ENCODE measurements at regions not wholly inside any gene's neighbourhood (a gene's known extent, or its start where the extent isn't known, plus 50 kb on each side); places are given as distances from the start of the nearest gene placed in this dataset.

DNA sequence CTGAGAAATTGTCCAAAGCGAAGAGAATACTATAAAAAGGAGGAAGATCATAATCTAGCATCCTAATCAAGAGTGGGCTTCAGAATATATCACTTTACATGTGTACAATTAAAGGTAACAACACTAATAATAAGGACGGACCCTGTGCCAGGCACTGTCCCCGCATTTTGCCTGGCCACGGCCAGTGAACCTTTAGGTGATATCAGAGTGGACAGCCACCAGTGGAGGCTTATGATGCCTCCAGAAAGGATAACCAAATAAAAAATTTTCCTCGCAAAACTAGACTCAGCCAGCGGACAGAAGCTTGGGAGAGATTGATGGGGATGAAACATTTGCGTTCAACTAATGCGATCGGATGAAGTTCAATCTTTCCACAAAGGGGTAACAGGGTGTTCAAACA is 436.4 kb downstream of the NPHP4 start:
- H3K9me3 ChIP-seq = no peaks in the 10 kb centered on the region
- H3K27me3 ChIP-seq = no peaks in the 10 kb centered on the region
- H3K4me3 ChIP-seq = no peak overlapping the region
- no peaks in the 10 kb centered on the region for H3K36me3 ChIP-seq
- DNase-seq = no peak

DNA sequence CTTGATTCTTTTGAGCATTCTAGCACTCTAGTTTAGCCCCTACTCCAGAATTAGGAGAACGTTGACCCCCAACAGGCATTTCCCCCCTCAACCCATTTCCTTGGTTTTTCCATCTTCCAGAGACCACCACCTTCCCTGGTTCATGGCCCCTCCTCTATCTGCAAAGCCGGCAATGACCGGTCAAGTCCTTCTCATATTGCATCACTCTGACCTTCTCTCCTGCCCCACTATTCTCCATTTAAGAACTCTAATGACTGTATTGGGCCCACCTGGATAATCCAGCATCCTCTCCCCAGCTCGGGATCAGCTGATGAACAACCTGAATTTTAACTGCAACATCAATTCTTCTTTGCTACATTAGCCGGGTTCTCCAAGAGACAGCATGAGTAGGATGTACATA is 437.4 kb downstream of the NPHP4 start:
- Histone ChIP-seq H3K27me3 (no peaks in the 10 kb centered on the region), H3K36me3 (no peaks in the 10 kb centered on the region), H3K9me3 (no peaks in the 10 kb centered on the region)

DNA sequence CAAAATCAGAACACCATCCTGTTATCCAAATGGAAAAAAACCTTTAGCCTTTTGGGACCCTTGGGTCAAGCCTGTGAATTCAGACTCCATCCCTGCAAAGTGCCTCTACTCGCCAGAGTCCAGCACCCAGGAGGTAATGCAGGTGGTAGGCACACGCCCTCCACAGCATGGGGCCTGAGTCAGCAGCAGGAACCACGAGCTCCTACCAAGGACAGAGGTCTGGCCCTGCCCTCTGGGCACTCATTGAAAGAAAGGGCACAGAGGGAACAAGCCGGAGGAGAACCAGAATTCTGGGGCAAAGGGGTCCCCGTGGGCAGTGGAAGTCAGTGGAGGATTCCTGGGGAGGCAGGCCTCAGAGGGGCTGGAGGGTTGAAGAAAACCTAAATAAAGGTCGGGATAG is 438.1 kb downstream of the NPHP4 start:
- no peak for DNase-seq
- H3K27me3 ChIP-seq = no peaks in the 10 kb centered on the region
- H3K36me3 ChIP-seq = no peaks in the 10 kb centered on the region
- no peaks in the 10 kb centered on the region for H3K9me3 ChIP-seq
- no peak overlapping the region for H3K4me3 ChIP-seq

More for the DNA sequence above, 437.4 kb downstream of the NPHP4 start:
- H3K4me3 ChIP-seq = no peak overlapping the region
- no peak for DNase-seq

DNA sequence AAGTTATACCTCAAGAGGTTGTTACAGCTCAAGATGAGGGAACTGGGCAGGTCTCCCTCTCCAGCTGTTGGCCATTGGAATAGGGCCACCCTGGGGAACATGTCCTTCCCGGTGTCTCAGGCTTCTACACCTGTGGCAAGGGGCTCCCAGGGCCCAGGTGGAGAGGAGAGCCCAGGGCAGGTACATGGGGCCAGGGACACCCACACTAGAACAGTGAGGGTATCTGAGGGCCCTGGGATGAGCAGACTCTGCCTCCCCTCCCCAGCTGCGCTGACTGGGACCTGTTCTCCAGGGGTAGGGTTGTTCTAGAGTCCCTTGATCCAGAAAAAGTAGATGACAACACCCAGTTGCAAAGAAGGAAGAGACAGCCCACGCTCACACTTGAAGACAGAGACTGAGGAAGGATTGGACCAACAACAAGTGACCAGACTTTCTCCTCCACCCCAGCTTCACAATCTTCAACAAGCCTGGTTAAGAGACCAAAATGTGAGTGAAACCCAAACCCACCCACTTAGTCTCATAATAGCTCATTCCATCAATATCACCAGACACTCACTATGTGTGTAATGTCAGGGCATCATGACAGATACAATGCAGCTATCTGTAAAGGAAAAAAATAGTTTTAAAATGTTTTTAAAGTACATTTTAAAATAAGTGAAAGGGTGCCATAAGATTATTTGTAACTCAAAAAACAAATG is 439.3 kb downstream of the NPHP4 start:
- H3K27me3 ChIP-seq = no peaks in the 10 kb centered on the region
- H3K36me3 ChIP-seq = no peaks in the 10 kb centered on the region
- no peaks in the 10 kb centered on the region for H3K9me3 ChIP-seq
- no peak overlapping the region for H3K4me3 ChIP-seq
- DNase-seq = no peak

DNA sequence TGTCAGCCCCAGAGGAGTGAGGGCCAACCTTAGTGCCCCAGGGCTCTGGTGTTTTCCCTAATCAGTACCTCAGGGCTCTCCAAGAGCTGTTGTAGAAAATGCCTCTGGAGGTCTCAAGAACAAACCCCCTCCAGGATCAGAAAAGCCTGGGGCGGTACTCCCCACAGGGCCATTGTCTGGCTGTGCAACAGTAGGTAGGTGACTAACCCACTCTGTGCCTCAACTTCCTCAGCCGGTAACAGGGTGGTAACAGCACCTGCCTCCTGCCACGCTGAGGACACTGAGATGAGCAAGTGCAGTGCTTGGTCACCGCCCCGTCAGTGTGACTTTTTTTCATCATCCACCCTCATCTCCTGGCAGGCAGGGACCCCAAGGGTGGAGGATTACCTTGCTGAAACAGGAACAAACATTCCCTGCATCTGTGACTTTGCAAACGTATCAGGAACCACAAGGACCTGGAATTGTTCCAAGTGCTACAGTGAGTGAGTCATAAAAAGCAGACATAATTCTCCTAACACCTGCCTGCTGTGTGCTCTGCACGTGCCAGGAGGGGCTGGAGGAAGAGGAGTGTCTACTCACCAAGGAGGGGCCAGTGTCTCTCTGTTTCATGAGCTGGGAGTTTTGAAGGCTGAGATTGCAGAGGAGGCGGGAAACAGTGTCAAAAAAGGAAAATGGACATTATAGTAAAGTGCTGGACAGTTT is 440.8 kb downstream of the NPHP4 start:
- Histone ChIP-seq H3K4me3 (no peak overlapping the region), H3K27me3 (no peaks in the 10 kb centered on the region), H3K9me3 (no peaks in the 10 kb centered on the region), H3K36me3 (no peaks in the 10 kb centered on the region)
- DNase-seq = no peak

DNA sequence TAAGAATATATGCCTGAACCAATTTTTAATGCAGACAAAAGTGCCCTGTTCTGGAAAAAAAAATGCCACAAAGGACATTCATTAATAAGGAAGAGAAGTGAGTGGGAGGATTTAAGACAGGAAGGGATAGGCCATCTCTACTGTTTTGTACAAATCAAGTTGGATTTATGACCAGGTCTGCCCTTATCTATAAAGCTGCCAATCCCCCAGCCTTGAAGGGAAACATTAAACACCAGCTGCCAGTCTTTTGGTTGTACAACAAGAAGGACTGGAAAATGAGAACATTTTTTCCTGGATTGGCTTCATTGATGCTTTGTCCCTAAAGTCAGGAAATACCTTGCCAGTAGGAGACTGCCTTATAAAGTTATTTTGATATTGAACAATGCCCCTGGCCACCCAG is 444.0 kb downstream of the NPHP4 start:
- no peaks in the 10 kb centered on the region for H3K36me3 ChIP-seq
- no peak for DNase-seq
- H3K9me3 ChIP-seq = no peaks in the 10 kb centered on the region
- H3K4me3 ChIP-seq = no peak overlapping the region
- H3K27me3 ChIP-seq = no peaks in the 10 kb centered on the region

DNA sequence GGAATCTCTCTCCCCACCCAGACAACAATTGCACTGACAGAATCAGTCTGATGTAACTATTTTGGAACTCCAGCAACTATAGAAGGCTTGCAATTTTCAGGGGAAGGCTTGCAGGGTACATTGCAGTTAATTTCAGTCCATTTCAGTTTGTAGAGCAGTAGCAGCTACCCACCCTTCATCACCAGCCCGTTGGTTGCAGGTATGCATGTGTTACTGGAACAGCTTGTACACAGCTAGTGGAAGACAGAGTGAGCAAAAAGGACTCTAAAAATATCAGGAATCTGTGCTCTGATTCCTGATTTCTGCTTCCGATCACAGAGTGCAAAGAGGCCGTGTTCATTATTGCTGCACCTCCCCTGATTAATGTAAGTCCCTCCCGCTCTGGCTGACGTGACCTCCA is 449.0 kb downstream of the NPHP4 start:
- H3K36me3 ChIP-seq = no peaks in the 10 kb centered on the region
- H3K27me3 ChIP-seq = no peaks in the 10 kb centered on the region
- no peak overlapping the region for H3K4me3 ChIP-seq
- no peak for DNase-seq
- no peaks in the 10 kb centered on the region for H3K9me3 ChIP-seq

DNA sequence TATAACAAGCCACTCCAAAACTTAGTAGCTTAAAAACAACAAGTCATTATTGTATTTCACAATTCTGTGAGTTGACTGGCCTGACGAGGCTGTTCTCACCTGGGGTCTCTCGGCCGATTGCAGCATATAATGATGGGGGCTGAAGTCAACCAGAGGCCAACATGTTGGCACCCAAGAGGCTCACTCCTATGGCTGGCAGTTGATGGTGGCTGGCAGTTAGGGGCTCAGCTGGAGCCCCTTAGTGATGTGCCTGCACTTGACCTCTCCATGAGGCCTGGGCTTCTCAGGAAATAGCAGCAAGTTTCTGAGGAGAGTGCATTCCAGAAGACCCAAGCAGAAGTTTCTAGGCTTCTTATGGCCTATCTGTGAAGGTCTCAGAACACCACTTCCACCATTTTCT is 459.4 kb downstream of the NPHP4 start:
- Histone ChIP-seq H3K4me3 (no peak overlapping the region), H3K27me3 (no peaks in the 10 kb centered on the region), H3K9me3 (no peaks in the 10 kb centered on the region), H3K36me3 (no peaks in the 10 kb centered on the region)
- DNase-seq = no peak

DNA sequence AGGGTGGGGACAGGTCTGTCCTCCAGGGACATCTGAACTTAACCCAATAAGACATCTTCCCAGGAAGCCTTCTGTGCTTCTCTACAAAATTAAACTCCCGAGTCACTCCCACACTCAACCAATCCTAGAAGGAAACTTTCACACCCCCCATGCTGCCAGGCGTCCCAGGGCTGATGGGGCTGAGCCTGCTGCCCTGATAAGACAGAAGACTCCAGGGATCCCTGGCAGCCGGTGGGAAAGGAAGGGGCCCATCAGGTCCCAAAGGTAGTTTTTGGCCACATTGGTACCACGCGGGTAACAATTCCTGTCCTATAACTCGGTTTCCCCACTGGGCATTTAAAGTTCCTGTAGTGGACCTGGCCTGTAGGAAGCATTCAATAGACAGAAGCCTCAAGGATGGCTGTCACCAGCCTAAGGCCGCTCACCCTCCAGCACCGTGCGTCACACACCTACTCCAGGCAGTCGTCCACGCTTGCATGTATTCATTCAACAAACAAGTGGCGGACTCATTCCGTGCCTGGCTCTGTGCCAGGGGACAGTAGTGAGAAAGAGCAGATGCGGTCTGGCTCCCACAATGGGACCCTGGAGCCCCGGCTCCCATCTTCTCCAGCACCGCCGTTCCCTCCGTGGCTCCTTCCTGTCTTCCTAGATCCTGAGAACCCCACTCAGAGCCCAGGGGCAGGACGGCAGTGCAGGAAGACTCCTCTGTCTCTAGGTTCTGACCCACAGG is 465.2 kb downstream of the NPHP4 start:
- Histone ChIP-seq H3K9me3 (no peaks in the 10 kb centered on the region), H3K4me3 (no peak overlapping the region), H3K27me3 (peaks cover 3% of the 10 kb centered on the region; the same call in 1 of the 2 replicates), H3K36me3 (no peaks in the 10 kb centered on the region)
- no peak for DNase-seq

DNA sequence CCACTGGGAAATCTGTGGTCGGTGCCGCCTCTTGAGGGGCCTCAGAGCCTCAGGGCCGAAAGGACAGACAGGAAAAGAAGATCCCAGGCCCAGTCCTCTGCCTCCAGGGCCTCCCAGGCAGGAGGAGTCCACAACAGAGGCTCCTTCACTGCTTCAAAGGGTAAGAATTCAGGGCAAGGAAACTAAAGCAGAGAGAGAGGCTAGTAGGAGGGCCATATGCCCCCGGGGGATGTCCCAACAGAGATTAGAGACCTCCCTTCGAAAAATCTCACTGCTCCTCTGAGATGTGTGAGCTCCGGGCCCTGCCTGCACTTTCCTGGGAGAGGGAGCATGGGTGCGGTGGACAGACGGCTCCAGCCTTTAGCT is 465.9 kb downstream of the NPHP4 start:
- Histone ChIP-seq H3K9me3 (no peaks in the 10 kb centered on the region), H3K27me3 (peaks cover 3% of the 10 kb centered on the region; the same call in 1 of the 2 replicates), H3K4me3 (no peak overlapping the region), H3K36me3 (no peaks in the 10 kb centered on the region)
- no peak for DNase-seq

DNA sequence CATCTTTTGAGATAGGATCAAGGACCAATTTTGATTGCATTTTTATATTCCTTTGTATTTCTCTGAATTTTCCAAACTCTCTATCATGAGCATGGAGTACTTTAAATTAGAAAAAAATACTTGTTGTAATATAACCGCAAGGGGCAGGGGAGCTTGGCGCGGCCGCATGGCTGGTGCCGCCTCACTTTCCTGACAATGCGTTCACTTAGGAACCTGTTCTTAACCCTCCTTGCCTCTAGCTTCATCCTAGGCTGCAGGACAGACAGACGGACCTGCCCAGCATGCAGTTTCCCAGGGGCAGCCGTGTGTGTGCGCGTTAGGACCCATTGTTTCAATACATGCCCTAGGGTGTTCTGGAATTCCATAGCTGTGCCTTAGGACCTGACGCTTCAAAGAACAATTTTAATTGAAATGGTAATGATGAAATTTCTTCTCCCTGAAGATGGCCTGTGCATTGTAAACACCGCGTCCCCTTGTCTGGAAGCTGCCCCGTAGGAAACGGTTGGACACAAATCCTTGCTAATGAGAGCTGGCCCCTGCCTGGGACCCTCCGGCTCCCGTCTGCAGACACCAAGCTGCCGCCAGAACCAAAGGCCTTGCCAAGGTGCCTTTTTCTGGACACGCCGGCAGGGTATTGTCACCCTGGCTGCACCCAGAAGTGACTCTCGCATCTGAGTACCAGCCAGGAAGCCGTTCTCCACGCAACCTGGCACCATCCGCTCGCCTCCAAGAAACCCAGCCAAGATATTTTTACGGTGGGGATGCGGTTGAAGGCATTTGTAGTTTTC is 466.4 kb downstream of the NPHP4 start:
- peaks cover 3% of the 10 kb centered on the region; the same call in 1 of the 2 replicates for H3K27me3 ChIP-seq
- H3K9me3 ChIP-seq = no peaks in the 10 kb centered on the region
- H3K36me3 ChIP-seq = no peaks in the 10 kb centered on the region
- no peak for DNase-seq
- H3K4me3 ChIP-seq = no peak overlapping the region

DNA sequence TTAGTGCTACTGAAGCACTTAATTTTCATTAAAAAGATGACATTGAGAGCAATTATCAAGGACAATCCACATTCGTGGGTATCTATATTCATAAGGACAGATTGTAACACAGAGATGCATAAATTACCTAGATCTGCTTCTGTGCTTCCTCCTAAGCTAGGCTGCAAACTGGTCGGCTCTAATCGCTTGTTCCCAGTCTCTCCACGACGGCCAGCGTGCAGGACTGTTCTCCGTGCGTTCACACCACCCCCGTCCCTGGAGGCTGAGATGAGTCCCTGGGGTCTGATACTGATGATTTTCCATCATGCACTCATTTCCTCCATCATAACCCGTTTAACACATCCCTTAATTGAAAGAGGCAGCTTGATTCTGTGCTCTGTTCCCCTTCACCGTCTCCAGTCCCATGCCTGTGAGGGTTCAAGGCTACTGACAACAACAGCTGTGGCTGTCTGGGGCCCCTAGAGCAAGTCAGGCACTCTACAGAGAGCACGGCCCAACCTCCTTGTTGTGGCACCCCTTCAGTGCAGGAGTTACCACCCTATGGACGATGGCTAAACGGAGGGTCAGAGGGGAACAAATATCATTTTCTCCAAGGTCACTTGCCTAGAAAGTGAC is 469.6 kb downstream of the NPHP4 start:
- Histone ChIP-seq H3K4me3 (no peak overlapping the region), H3K27me3 (peaks cover 3% of the 10 kb centered on the region; the same call in 1 of the 2 replicates), H3K9me3 (no peaks in the 10 kb centered on the region), H3K36me3 (no peaks in the 10 kb centered on the region)
- DNase-seq = no peak

DNA sequence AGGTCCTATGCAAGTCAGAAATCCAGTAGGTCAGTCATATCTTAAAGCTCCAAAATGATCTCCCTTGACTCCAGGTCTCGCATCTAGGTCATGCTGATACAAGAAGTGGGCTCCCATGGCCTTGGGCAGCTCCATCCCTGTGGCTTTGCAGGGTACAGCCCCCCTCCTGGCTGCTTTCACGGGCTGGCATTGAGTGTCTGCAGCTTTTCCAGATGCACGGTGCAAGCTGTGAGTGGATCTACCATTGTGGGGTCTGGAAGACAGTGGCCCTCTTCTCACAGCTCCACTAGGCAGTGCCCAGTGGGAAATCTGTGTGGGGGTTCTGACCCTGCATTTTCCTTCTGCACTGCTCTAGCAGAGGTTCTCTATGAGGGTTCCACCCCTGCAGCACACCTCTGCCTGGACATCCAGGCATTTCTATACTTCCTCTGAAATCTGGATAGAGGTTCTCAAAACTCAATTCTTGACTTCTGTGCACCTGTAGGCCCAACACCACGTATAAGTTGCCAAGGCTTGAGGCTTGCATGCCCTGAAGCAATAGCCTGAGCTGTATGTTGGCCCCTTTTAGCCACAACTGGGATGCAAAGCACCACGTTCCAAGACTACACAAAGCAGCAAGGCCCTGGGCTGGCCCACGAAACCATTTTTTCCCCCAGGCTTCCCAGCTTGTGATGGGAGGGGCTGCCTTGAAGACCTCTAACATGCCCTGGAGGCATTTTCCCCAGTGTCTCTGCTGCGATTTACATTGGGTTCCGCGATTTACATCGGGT is 472.7 kb downstream of the NPHP4 start:
- DNase-seq = no peak
- H3K27me3 ChIP-seq = no peaks in the 10 kb centered on the region
- no peaks in the 10 kb centered on the region for H3K9me3 ChIP-seq
- no peak overlapping the region for H3K4me3 ChIP-seq
- no peaks in the 10 kb centered on the region for H3K36me3 ChIP-seq

DNA sequence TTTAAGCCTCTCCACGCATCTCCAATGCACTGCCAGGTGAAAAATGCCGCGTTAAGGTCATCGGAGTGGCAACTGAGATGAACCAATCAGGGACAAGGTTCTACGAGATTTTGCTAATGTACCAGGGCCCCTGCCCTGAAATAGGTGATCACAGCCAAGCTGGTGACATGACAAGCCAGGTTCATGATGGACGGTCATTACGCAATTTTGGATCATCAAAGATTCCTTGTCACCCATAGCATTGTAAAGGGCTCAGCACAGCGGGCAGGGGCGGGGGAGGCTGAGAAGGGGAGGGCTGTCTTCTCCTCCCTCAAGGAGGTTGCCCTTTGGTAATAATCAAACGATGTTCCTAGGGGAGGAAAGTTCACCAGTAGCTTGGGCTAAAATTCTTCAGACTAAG is 475.5 kb downstream of the NPHP4 start:
- Histone ChIP-seq H3K36me3 (no peaks in the 10 kb centered on the region), H3K4me3 (no peak overlapping the region), H3K27me3 (no peaks in the 10 kb centered on the region), H3K9me3 (no peaks in the 10 kb centered on the region)
- DNase-seq = no peak

DNA sequence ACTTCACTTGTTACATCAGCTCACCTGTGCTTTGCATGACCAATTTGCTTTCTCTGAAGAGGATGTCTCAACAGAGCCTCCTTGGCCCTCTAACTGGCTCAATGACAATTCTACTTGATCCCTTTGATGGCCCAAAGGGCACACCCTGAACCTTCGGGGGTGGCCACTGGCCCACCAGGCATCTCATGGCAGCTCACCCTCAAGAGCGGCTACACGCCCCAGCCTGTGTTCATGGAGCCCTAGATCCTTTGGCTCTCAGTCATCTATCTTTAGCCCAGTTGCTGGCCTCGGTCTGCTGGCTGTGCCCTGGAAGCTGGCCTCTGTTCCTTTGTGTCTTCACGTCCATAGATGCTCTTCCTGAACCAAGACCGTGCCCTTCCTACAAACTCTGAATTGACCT is 476.7 kb downstream of the NPHP4 start:
- DNase-seq = no peak
- Histone ChIP-seq H3K27me3 (peaks cover 5% of the 10 kb centered on the region; the same call in 1 of the 2 replicates), H3K36me3 (no peaks in the 10 kb centered on the region), H3K9me3 (no peaks in the 10 kb centered on the region), H3K4me3 (no peak overlapping the region)
